Glomerular endothelial cell (primary cell): ENCODE measurements at regions not wholly inside any gene's neighbourhood (a gene's known extent, or its start where the extent isn't known, plus 50 kb on each side); places are given as distances from the start of the nearest gene placed in this dataset.

ENCODE experiments used
- DNase-seq: peaks from one replicate; pipeline ENCODE4 v3.0.0-alpha.2; 2011; ENCODE audit warnings: low read depth, low spot score; ENCODE audit errors: extremely low read depth

DNA sequence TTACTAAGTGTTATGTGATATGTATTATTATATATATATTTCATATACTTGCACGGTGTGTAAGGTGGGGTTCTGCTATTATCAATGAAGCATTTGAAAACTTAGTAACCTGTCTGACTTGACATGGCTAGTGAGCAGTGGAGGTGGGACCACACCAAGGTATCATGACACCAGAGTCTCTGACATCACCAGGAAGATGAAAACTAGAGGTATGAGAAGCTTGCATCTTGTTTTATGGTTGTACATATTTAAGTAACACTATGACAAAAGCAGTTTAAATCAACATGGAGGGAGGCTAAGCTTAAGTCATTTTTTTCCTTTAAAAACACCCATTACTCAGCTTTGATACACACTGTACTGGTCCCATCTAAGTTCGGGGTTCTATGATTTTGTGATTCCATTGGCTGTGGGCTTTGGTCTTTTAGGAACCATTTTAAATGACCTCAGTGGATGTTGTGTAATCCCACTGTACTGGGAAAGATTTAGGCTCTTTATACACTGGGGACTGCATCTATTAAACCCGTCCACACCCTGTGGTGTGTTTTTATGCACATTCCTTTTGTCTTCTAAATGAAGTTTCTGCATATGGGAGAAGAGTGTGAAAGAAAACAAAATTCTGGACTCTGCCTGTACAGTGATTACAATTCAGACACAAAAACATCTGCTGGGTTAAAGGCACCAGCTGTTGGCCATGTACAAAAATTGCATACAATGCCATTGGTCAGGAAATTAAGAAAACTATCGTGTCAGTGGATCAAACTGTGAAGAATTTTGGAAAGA is 570.6 kb downstream of the SPRY1 start:
- no peak for DNase-seq

DNA sequence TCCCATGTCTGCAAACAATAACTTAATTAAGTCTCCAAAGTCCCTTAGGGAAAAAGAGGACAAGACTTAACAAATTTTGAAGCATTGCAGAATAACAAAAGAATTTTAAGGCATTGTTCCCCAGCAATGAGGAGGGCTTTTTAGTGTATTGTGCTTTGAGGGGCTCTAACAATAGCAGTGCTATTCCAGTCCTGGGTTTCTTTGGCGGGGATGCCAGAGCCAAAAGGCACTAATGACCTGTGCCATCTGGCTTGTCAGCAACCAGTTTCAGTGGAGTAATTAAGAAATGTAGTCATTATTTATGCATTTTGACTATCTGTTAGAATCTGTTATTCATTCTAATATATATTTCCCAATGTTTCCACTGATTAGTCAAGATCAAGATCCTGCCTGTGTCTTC is 575.4 kb downstream of the SPRY1 start:
- no peak for DNase-seq

DNA sequence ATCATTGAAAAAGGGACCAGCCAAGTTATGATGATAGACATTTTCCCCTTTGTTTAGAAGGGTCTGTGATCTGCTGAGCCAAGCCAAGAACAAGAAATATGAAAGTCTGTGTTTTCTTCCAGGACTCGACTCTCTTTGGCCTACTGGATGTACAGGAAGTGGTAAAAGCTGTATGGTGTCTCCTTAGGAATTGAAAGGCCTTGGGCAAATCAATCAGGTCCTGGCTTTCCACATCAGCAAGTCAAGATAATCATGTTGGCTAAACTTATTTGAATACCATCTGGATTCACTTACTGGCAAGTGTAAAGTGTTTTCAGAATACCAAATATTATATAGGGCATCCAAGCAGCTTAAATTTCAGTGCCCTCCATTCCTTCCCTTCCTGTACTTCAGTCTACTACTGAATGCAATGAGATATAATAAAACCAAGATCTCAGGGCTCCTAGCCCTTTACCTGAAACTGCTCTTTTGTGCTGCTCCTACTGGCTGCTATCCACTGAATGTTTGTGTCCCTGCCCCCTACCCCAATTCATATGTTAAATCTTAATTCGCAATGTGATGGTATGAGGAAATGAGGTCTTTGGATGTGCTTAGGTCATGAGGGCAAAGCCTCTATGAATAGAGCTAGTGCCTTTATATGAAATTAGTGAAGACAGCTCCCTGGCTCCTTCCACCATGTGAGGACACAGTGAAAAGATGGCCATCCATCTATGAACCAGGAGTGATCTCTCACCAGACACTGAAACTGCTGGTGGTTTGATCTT is 578.0 kb downstream of the SPRY1 start:
- no peak for DNase-seq

DNA sequence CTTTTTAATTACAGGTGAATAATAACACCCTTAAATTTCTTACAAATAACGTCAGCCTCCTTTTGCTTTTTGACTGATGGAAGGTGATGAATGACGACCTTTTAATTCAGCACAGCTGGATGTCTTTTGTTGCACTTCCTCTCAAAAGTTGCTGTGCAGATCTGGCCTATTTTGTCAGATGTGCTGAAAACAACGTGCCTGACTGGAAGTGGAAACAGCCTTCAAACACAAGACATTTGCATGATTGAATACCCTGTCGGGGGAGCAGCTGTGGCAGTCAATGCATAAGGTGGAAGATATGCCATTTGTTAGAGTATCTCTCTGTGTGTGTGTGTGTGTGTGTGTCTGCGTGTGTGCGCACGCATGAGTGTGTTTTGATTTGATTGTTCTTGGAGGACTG is 579.7 kb downstream of the SPRY1 start:
- DNase-seq, result no peak

DNA sequence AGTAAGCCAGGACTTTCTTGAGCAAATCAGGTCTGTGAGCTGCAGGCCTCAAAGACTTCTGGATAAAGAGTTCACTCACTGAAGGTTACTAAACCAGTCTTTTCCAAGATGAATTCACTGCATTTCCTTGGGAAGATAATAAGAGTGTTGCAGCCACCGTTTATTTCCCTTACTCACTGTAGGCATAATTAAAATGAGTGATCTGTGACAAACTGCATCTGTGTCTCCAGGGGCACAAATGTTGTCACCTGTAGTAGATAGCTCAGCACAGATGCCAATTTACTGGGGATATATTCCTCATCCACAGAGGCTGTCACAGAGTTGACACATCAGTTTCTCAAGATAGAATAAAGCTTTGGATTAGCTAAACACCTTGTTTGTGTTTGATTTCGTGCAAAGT is 580.2 kb downstream of the SPRY1 start:
- DNase-seq, result no peak

DNA sequence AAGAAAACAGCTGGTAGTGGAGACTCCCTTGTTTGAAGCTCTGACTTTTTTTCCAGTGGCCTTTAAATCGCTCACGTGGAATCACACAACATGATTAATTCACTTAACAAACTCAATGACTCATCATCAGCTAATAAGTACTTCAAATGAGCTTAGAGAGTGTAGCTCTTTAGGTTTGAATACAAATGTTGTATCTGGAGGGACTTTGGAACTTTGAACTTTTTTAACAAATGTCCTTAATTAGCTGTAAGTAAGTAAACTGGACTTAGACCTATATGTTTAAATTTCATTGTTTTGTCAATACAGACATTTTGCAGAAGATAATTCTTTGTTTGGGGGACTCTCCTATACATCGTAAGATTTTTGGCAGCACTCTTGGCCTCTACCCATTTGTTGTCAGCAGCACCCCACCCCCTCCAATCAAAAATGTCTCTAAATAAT is 581.1 kb downstream of the SPRY1 start:
- no peak for DNase-seq

DNA sequence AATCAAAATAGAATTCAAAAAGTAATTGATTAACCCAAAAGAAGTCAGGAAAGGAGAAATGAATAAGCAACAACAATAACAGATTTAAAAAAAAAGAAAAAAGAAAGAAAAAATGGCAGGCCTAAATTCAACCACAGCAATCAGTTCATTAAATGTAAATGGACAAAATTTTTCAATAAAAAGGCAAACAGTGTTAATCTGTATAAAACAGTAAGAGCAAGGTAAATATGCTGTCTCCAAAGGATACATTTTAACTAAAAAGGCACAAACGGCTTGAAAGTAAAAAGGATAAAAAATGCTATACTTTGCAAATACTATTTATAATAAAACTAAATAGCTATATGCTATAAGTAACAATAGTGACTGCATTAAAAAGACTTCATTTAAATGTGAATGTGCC is 582.0 kb downstream of the SPRY1 start:
- no peak for DNase-seq

DNA sequence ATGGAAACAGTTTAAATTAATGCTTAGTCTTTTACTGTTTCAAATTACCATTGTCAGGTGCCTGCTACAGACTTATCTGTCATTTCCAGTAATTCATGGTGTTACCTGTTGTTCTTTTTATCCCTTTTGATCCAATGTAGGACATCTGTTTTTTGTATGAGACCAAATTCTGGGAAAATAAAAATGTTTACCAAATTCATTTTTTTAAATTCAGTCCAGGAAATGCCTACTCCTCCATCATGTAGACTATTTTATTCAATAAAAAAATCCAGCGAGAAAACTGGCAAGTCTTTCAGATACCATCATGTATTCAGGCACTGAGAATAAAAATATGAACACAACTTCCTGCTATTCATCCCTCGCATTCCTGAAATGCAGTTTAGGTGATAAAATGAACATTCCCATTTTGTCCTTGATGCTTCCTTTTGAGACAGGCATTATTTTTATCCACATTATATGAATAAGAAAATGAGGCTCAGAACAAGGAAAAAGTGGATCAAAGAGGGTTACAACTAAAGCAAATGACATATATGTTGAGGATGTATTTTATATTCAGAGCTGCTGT is 584.2 kb downstream of the SPRY1 start:
- no peak for DNase-seq

DNA sequence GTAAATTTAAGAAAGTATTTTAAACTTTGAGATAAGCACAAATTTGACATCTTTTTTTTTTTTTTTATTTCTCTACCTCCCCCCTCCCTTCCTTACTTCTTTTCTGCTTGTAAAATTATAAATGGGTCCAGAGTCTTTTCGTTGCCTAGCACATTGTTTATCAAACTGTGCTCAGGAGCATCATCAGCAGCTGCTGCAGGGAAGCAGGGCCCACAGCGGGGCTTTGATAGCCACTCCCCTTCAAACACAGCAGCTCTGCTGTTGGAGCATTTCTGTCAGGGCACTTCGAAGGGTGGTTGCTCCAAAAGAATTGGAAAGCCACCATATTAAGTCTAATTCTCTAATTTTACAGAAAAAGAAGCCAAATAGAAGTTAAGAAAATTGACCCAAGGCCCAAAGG is 588.3 kb downstream of the SPRY1 start:
- no peak for DNase-seq

DNA sequence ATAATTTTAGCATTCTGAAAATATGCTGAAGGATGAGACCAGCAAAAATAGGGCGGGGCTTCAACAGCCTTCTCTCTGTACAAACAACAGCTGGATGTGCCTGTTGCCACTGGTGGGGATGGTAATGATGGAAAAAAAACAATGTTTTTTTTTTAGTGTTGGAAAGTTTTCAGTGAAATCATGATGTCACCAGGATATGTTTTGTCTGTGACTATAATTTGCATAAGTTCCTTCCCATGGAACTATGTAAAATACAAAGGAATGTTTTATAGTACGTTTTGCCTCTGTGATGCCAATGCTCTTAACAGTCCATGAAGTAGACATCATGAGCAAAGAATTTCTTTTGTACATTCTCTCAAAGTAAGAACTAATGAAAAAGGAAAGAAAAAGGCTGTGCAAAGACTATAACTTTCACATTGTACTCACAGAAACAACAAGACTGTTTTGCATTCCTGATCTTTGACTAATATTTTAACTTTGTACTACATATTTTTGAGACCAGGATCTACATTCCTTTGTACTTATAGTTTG is 589.7 kb downstream of the SPRY1 start:
- DNase-seq, result peak; percentile 92

DNA sequence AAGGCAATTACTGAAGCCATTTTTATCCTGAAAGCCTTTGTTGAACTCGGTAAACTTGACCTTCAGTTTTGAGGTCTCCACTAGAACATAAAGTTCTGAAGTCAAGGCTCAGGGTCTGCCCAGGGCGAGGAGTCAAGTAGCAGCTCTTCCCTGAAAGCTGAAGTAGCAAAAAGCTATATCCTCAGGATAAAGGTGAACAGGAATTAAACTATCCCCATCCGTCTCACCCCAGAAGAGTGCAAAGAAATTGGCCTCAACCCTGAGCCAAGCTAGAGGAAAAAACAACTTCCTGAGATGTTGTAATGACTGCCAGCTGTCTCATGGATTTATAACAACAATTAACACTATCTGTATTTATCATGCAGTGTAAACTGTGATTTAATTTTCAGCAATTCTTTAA is 590.8 kb downstream of the SPRY1 start:
- no peak for DNase-seq

DNA sequence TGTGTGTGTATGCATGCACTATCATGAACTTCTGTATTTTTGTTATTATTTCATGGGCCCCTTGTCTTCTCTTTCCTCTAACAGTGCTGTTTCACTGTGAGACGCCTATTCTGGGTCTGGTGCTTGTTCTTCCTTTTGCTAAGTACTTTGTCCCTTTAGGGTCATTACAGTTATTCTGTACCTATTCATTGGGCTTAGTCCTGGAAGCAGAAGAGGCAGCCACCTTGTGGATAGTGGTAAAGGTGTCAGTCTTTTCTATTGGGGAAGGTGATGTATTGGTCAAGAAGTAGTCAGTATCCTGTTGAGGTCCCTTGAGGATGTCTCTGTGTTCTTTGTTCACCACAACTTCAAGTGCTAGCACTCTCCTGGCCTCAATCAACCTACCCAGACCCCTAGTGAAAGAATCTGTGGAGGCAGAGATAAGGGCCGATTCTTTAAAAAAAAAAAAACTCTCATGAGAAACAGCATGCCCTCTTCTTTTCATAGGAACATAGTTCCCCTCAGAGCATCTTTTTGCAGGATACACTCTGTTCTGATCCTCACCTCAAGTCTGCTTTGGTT is 593.8 kb downstream of the SPRY1 start:
- no peak for DNase-seq

DNA sequence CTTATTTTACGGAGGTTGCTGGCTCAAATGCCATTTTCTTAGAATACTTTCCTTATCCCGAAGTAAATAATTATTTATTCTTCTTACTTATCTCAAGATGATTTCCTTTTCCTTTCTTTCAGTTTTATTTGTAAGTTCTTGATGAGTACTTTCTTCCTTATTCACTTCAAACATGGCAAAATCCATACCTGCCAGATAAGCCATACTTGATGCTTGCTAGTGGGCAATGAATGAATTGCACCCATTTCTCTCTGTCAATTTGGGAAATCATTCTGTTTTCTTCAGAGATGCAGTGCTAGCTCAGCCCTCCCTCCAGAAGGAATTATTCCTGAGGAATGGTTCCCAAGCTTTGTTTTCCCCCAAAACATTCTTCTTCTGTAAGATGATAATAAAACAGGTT is 598.3 kb downstream of the SPRY1 start:
- no peak for DNase-seq

DNA sequence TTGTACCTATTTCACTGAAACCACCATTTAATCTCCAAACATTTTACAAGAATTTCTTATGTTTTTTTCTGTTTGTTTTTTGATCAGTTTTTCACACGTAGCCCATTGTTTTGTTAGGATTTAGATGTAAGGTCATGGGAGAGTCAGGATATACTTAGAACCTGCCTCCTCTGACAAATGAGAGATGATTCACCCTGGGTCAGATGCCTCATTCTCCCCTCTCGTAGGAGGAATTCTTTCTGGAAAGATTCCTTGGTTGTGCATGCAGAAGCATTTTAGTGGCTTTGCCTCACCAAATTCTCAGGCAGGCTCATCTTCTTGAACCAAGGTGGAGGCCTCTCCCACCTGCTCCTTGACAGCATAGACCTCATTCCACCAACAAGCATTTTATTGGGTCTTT is 599.3 kb downstream of the SPRY1 start:
- no peak for DNase-seq

DNA sequence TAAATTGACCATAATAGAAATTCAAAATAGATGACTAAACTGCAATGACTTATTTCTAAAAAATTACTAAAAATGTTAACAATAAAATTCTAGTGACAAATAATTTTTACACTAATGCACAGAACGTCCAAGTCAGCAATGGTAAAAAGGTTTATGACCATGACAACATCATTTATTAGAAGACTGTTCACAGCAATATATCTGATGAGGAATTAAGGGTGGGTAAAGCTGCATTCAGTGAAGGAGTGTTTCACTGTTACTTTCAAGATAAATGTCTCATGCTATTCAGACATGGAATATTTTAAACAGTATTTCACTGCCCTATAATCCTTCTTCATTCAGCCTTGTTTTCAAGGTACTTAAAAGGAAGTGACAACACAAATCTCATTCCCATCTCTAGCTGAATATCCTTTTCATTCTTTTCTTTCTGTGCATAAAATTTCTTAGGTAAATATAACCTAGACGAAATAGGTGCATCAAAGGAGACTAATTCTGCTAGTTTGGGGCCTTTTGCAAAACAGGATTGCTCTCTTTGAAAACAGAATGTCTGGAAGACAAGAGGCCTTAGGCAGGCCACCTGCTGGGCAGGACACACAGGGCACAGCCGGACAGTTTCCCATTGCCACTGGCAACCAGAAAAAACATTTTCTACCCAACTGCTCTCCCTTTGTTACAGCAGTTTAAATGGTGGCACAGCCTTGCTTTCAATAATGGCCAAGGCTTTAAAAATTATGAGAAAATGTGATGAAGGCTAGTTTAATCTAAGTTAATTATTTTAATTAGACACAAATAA is 600.3 kb downstream of the SPRY1 start:
- DNase-seq, result no peak

DNA sequence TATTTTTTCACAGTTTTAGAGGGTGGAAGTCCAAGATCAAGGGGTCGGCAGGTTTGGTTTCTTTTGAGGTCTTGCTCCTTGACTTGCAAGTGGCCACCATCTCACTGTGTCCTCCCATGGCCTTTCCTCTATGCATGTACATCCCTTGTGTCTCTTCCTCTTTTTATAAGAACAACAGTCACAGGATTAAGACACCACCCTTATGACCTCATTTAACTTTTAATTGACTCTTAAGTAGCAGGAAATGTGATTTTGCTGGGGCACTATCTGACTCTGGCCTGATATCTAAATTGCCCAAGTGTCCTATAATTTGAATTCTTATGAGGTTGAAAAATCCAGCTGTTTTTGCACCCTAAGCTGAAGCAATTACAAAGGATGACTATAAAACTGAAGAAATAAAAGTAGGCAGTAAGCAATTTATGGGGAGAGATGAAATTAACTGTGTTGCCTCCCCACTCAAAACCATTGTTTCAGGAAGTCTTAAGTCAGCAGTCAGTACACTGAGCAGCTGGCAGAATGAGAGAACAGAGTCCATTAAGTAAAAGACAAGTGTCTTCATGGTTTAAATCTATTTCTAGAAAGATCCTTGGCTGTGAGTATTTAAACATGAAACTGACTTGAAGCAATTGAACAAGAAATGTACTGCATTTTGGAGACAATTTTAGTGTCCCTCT is 601.3 kb downstream of the SPRY1 start:
- no peak for DNase-seq

DNA sequence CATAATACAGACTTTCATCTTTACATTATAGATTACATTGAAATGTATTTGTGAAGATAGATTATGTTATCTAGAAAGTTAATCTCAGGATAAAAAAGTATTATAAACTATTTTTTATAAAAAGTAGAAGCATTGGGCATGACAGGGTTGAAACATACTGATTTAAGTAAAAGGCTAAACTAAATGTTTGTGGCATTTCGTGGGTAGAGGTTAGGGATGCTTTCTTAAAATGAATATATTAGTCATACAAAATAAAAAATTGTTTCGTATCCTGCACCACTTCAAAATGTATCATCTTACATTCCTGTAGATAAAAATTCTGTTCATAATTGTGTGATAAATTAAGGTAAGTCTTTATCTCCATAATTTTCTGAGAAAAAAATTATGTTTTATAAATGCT is 603.6 kb downstream of the SPRY1 start:
- DNase-seq, result no peak

DNA sequence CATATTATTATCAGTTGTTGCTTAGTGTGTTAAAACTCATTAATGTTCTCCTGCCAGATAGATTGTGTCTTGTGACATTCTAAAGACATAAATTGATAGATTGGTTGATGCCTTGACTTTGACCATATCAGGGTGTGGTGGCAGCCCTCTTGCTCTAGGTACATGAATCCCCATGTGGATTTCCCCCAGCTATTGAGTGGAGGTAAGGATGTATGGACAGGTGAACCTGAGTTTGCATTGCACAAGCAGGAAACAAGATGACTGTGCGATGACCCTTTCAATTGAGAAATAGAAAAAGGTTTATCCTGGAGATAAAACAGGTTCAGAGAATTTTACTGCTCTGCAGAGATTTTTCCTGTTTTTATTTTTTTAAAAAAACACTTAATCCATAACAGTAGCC is 619.2 kb downstream of the SPRY1 start:
- no peak for DNase-seq

DNA sequence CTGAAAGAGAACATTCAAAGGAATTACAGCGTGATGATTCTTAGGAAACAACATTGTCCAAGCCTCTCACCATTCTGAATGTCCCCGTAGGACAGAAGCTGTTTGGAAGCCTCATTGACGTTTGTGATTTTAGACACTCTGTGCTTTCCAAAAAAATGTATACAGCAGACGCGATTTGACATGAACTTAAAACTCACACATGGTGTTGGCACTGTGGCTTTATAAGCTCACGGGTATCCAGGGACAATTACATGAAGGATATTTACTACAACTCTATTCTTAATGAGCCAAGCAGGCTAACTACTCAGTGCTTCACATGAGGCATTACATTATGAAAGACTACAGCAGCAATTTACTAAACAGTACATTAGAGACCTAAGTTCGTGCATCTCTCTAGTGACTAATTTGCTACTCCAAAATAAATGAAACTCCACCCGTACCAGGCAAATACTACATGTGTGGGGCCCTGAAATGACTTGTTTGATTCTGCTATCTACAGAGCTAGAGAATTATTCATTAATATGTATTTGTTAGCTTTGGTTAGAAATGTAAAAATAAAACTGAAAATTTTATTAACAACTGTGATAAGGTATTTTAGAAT is 620.7 kb downstream of the SPRY1 start:
- DNase-seq, result no peak
